GM23338 (cell line): ENCODE measurements at regions not wholly inside any gene's neighbourhood (a gene's known extent, or its start where the extent isn't known, plus 50 kb on each side); places are given as distances from the start of the nearest gene placed in this dataset.

Experiments used
- ATAC-seq: fragments of 200-7000 bp; cut with Tn5 transposase; 3 replicates; pipeline ENCODE4 v1.9.1; 2020
- DNase-seq: peaks from one replicate; pipeline ENCODE4 v3.0.0-alpha.2; 2015; ENCODE audit warnings: low spot score
- H2AFZ ChIP-seq: fragments of 200-600 bp; sonication (generic); 2 replicates; pipeline ENCODE4 v1.8.0; 2016; ENCODE audit warnings: antibody characterized with exemption, mild to moderate bottlenecking, moderate library complexity
- H3F3A ChIP-seq: fragments of 200-600 bp; sonication (generic); replicated peaks from 2 replicates; pipeline ENCODE4 v1.8.0; 2017; ENCODE audit warnings: antibody characterized with exemption, mixed run types, low read depth
- H3K27ac ChIP-seq: fragments of 200-600 bp; sonication (generic); 2 replicates; pipeline ENCODE4 v1.6.1; 2016; ENCODE audit warnings: low read depth
- H3K27me3 ChIP-seq: fragments of 200-600 bp; sonication (generic); 2 replicates; pipeline ENCODE4 v1.8.0; 2016; ENCODE audit warnings: mild to moderate bottlenecking, mixed run types, moderate library complexity; ENCODE audit not compliant: insufficient read depth
- H3K36me3 ChIP-seq: fragments of 200-600 bp; sonication (generic); 2 replicates; pipeline ENCODE4 v1.8.0; 2016; ENCODE audit warnings: mild to moderate bottlenecking; ENCODE audit not compliant: insufficient read depth
- H3K4me1 ChIP-seq: fragments of 200-600 bp; sonication (generic); 2 replicates; pipeline ENCODE4 v1.8.0; 2016; ENCODE audit warnings: mild to moderate bottlenecking, moderate library complexity; ENCODE audit not compliant: insufficient read depth
- H3K4me2 ChIP-seq: fragments of 200-600 bp; sonication (generic); 2 replicates; pipeline ENCODE4 v1.7.1; 2017; ENCODE audit warnings: mixed run types
- H3K4me3 ChIP-seq: fragments of 200-600 bp; sonication (generic); 2 replicates; pipeline ENCODE4 v1.6.1; 2016; ENCODE audit warnings: mixed run types
- H3K79me2 ChIP-seq: fragments of 200-600 bp; sonication (generic); replicated peaks from 2 replicates; pipeline ENCODE4 v1.8.0; 2017; ENCODE audit warnings: mild to moderate bottlenecking; ENCODE audit not compliant: insufficient read depth
- H3K9me2 ChIP-seq: fragments of 200-600 bp; sonication (generic); 2 replicates; pipeline ENCODE4 v1.8.0; 2017; ENCODE audit not compliant: insufficient read depth
- H4K20me1 ChIP-seq: fragments of 200-600 bp; sonication (generic); replicated peaks from 2 replicates; pipeline ENCODE4 v1.8.0; 2017; ENCODE audit warnings: mild to moderate bottlenecking; ENCODE audit not compliant: insufficient read depth
- H3K27ac Mint-ChIP-seq: 2 replicates; pipeline ENCODE4 v1.8.0; 2020; ENCODE audit warnings: inconsistent platforms, mild to moderate bottlenecking, moderate library complexity, mixed read lengths
- H3K27me3 Mint-ChIP-seq: 3 replicates; pipeline ENCODE4 v1.8.0; 2022; ENCODE audit warnings: low read depth, mild to moderate bottlenecking, moderate library complexity, mixed read lengths, inconsistent platforms; ENCODE audit not compliant: insufficient read depth, poor library complexity
- H3K36me3 Mint-ChIP-seq: 3 replicates; pipeline ENCODE4 v1.8.0; 2021; ENCODE audit warnings: low read depth, mild to moderate bottlenecking, inconsistent platforms, moderate library complexity, mixed read lengths
- H3K4me1 Mint-ChIP-seq: 3 replicates; pipeline ENCODE4 v1.8.0; 2020; ENCODE audit warnings: mild to moderate bottlenecking, inconsistent platforms, mixed read lengths
- H3K4me3 Mint-ChIP-seq: 3 replicates; pipeline ENCODE4 v1.8.0; 2021; ENCODE audit warnings: moderate library complexity, mild to moderate bottlenecking, inconsistent platforms, mixed read lengths
- H3K9me3 Mint-ChIP-seq: 3 replicates; pipeline ENCODE4 v1.8.0; 2020; ENCODE audit warnings: moderate library complexity, mild to moderate bottlenecking, inconsistent platforms, mixed read lengths
- CREB1 ChIP-seq: fragments of 250-450 bp; sonication (Bioruptor Pico); IDR thresholded peaks from 2 replicates; pipeline ENCODE4 v1.5.0; 2020; ENCODE audit warnings: low read depth, mild to moderate bottlenecking, moderate library complexity
- EZH2 ChIP-seq: fragments of 200-600 bp; sonication (generic); IDR thresholded peaks from one replicate; pipeline ENCODE4 v1.8.0; 2017; ENCODE audit warnings: antibody characterized with exemption, mild to moderate bottlenecking, low read depth; ENCODE audit not compliant: unreplicated experiment
- EZH2phosphoT487 ChIP-seq: fragments of 200-600 bp; sonication (generic); IDR thresholded peaks from one replicate; pipeline ENCODE4 v1.8.1; 2018; ENCODE audit warnings: antibody characterized with exemption; ENCODE audit not compliant: unreplicated experiment
- JUNB ChIP-seq: IDR thresholded peaks from one replicate; pipeline ENCODE4 v1.6.1; 2016; ENCODE audit warnings: antibody characterized with exemption; ENCODE audit not compliant: unreplicated experiment
- STAT1 ChIP-seq: IDR thresholded peaks from one replicate; pipeline ENCODE4 v1.6.1; 2016; ENCODE audit warnings: antibody characterized with exemption; ENCODE audit not compliant: unreplicated experiment
- ZNF462 ChIP-seq: fragments of 250-450 bp; sonication (Bioruptor Pico); IDR thresholded peaks from 2 replicates; pipeline ENCODE4 v1.5.0; 2020; ENCODE audit warnings: mild to moderate bottlenecking, moderate library complexity

- Histone ChIP-seq H3K27ac (no peak overlapping the region), H3K4me2 (no peak overlapping the region), H3K79me2 (no peaks in the 10 kb centered on the region), H2AFZ (no peak overlapping the region), H3K4me3 (no peak overlapping the region), H3K27me3 (no peaks in the 10 kb centered on the region), H3K4me1 (no peaks in the 10 kb centered on the region), H3K36me3 (no peaks in the 10 kb centered on the region), H3F3A (no peaks in the 10 kb centered on the region), H4K20me1 (no peaks in the 10 kb centered on the region), H3K9me2 (peaks cover 10% of the 10 kb centered on the region)
- Mint-ChIP-seq H3K4me1 (no peaks in the 10 kb centered on the region), H3K27me3 (no peaks in the 10 kb centered on the region), H3K4me3 (no peak overlapping the region), H3K27ac (no peak overlapping the region), H3K36me3 (no peaks in the 10 kb centered on the region), H3K9me3 (no peaks in the 10 kb centered on the region)
- TF ChIP-seq ZNF462 (no peak), STAT1 (no peak), JUNB (no peak)
- no peak for DNase-seq
- no peak for ATAC-seq
Observed at GRCh38 chr9:106798016-106798799, 64.8 kb upstream of the ZNF462 start.

- H3K4me1 Mint-ChIP-seq, result no peaks in the 10 kb centered on the region
- ATAC-seq (no peak), DNase-seq (peak; percentile 34)
- Histone ChIP-seq H3K9me2 (peaks cover 10% of the 10 kb centered on the region), H2AFZ (no peak overlapping the region), H3K4me1 (no peaks in the 10 kb centered on the region), H3K27ac (no peak overlapping the region), H3K79me2 (no peaks in the 10 kb centered on the region), H3K4me2 (no peak overlapping the region), H3K4me3 (no peak overlapping the region), H3F3A (no peaks in the 10 kb centered on the region), H3K36me3 (no peaks in the 10 kb centered on the region), H4K20me1 (no peaks in the 10 kb centered on the region), H3K27me3 (no peaks in the 10 kb centered on the region)
- no peaks in the 10 kb centered on the region for H3K27me3 Mint-ChIP-seq
- no peaks in the 10 kb centered on the region for H3K9me3 Mint-ChIP-seq
- no peak overlapping the region for H3K27ac Mint-ChIP-seq
- no peaks in the 10 kb centered on the region for H3K36me3 Mint-ChIP-seq
- no peak overlapping the region for H3K4me3 Mint-ChIP-seq
- TF ChIP-seq CREB1 (CRISPR knock-in tag) (no peak), EZH2 (no peak), STAT1 (no peak), EZH2phosphoT487 (no peak), JUNB (no peak)
Observed at GRCh38 chr9:106799152-106799551, 63.8 kb upstream of the ZNF462 start.
